Mesenchymal stem cell (in vitro differentiated cells and primary cell): ENCODE measurements at regions not wholly inside any gene's neighbourhood (a gene's known extent, or its start where the extent isn't known, plus 50 kb on each side); places are given as distances from the start of the nearest gene placed in this dataset.

Source experiments
- DNase-seq: peaks from one replicate; pipeline ENCODE4 v3.0.0-alpha.2; 2013
- H2AFZ ChIP-seq: one replicate; pipeline ENCODE4 v1.6.1; 2013; ENCODE audit warnings: low read depth, mild to moderate bottlenecking, control low read depth, inconsistent platforms, low read length, moderate library complexity
- H2AK5ac ChIP-seq: 2 replicates; pipeline ENCODE4 v1.6.1; 2013; ENCODE audit warnings: low read length, moderate library complexity, mild to moderate bottlenecking, inconsistent platforms; ENCODE audit not compliant: severe bottlenecking
- H2BK120ac ChIP-seq: one replicate; pipeline ENCODE4 v1.6.1; 2013; ENCODE audit warnings: low read depth, mild to moderate bottlenecking, inconsistent platforms, low read length, moderate library complexity
- H2BK12ac ChIP-seq, 2 experiments: one replicate each; pipeline ENCODE4 v1.6.1; 2013; ENCODE audit warnings: inconsistent platforms in 2 of 2, low read length in 2 of 2, mild to moderate bottlenecking in 2 of 2, moderate library complexity in 2 of 2, control low read depth in 1 of 2
- H2BK15ac ChIP-seq: one replicate; pipeline ENCODE4 v1.6.1; 2013; ENCODE audit warnings: mild to moderate bottlenecking, low read depth, inconsistent platforms; ENCODE audit not compliant: poor library complexity, severe bottlenecking
- H2BK5ac ChIP-seq: 2 replicates; pipeline ENCODE4 v1.6.1; 2013; ENCODE audit warnings: low read depth, mild to moderate bottlenecking, low read length, control low read depth, inconsistent platforms; ENCODE audit not compliant: poor library complexity, severe bottlenecking
- H3K14ac ChIP-seq, 2 experiments: one replicate each; pipeline ENCODE4 v1.6.1; 2013; ENCODE audit warnings: inconsistent platforms in 2 of 2, low read length in 2 of 2, control low read depth in 1 of 2, mild to moderate bottlenecking in 1 of 2, moderate library complexity in 1 of 2
- H3K18ac ChIP-seq, 2 experiments: one replicate each; pipeline ENCODE4 v1.6.1; 2013; ENCODE audit warnings: inconsistent platforms in 2 of 2, low read length in 2 of 2, control low read depth in 1 of 2, low read depth in 1 of 2, mild to moderate bottlenecking in 1 of 2
- H3K23ac ChIP-seq, 2 experiments: one replicate each; pipeline ENCODE4 v1.6.1; 2013; ENCODE audit warnings: inconsistent platforms in 2 of 2, low read length in 2 of 2, mild to moderate bottlenecking in 2 of 2, moderate library complexity in 2 of 2, control low read depth in 1 of 2
- H3K27ac ChIP-seq: 2 replicates; pipeline ENCODE4 v1.5.1; 2013; ENCODE audit warnings: mild to moderate bottlenecking, moderate library complexity, low read length, control low read depth, inconsistent platforms; ENCODE audit not compliant: poor library complexity, severe bottlenecking
- H3K27me3 ChIP-seq, 2 experiments: 2 replicates each; pipeline versions ENCODE4 v1.6.1 to v1.7.0; 2013; ENCODE audit warnings: low read length in 2 of 2, mild to moderate bottlenecking in 2 of 2, moderate library complexity in 2 of 2, control low read depth in 1 of 2, inconsistent platforms in 1 of 2; ENCODE audit not compliant: control insufficient read depth in 1 of 2, insufficient read depth in 1 of 2
- H3K36me3 ChIP-seq, 2 experiments: 2 replicates each; pipeline versions ENCODE4 v1.6.1 to v1.7.0; 2013; ENCODE audit warnings: low read length in 2 of 2, control low read depth in 1 of 2, inconsistent platforms in 1 of 2, low read depth in 1 of 2, mild to moderate bottlenecking in 1 of 2; ENCODE audit not compliant: insufficient read depth in 2 of 2, control insufficient read depth in 1 of 2
- H3K4ac ChIP-seq, 2 experiments: one replicate each; pipeline ENCODE4 v1.6.1; 2013; ENCODE audit warnings: inconsistent platforms in 2 of 2, low read length in 2 of 2, mild to moderate bottlenecking in 2 of 2, moderate library complexity in 2 of 2, control low read depth in 1 of 2, low read depth in 1 of 2
- H3K4me1 ChIP-seq: 2 replicates; pipeline ENCODE4 v1.6.1; 2013; ENCODE audit warnings: low read depth, low read length, control low read depth; ENCODE audit not compliant: control insufficient read depth, insufficient read depth
- H3K4me2 ChIP-seq: 2 replicates; pipeline ENCODE4 v1.6.1; 2013; ENCODE audit warnings: low read length, mild to moderate bottlenecking, inconsistent platforms; ENCODE audit not compliant: poor library complexity, severe bottlenecking
- H3K4me3 ChIP-seq, 2 experiments: 2 replicates each; pipeline versions ENCODE4 v1.5.1 to v1.7.0; 2013; ENCODE audit warnings: low read length in 2 of 2, mild to moderate bottlenecking in 2 of 2, control low read depth in 1 of 2, low read depth in 1 of 2; ENCODE audit not compliant: insufficient read depth in 1 of 2
- H3K79me1 ChIP-seq: replicated peaks from 2 replicates; pipeline ENCODE4 v1.6.1; 2013; ENCODE audit warnings: mild to moderate bottlenecking, control low read depth, low read length, inconsistent platforms; ENCODE audit not compliant: poor library complexity, severe bottlenecking
- H3K9ac ChIP-seq: 2 replicates; pipeline ENCODE4 v1.7.0; 2013; ENCODE audit warnings: mild to moderate bottlenecking, low read length, moderate library complexity
- H3K9me3 ChIP-seq: 2 replicates; pipeline ENCODE4 v1.7.0; 2013; ENCODE audit warnings: mild to moderate bottlenecking, low read length; ENCODE audit not compliant: control insufficient read depth
- H4K8ac ChIP-seq: one replicate; pipeline ENCODE4 v1.6.1; 2013; ENCODE audit warnings: inconsistent platforms, mild to moderate bottlenecking, low read length, moderate library complexity
- H4K91ac ChIP-seq: one replicate; pipeline ENCODE4 v1.6.1; 2013; ENCODE audit warnings: mild to moderate bottlenecking, low read length, inconsistent platforms
- WGBS: methylation state at CpG from one replicate; pipeline ENCODE4 v1.1.7; 2013; ENCODE audit warnings: mixed read lengths; 5-methylcytosine and 5-hydroxymethylcytosine counted together

DNA sequence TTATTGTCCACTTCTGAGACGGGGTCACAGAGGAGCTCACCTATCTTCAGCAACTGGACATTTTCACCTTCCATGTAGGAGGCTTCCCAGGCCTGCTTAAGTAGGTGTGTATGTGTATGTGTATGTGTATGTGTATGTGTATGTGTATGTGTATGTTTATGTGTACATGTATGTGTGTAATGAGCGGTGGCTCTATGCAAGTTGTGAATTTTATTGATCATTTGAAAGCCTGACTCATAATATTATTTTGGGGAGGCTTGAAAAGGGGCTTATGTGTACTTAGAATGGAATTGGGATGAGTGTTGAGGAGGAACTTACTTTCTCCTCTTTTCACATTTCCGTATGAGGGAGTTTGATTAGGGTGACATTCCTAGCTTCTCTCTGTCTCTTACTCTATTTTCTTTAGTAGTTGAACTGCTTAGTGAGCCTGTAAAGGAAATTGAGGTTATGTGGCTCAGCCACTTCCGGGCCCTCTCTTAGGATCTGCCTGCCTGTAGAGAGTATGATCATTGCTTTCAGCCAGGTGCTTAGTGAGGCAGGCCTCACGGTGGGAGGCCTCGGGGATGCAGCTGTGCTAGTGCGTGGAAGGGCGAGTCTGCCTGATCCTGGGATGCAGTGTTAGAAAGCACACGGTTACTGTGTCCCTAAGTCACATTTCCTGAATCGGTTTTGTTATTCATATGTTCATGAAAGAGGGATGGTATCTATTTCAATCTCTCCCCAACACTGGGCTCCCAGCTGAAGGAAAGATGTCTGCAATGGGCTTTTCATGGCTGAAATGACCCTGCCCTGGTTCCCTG lies 61.0 kb downstream of the IER5 start:
- Histone ChIP-seq H3K18ac (no peak overlapping the region), H3K4me1 (peaks cover 5% of the 10 kb centered on the region)
- no peak for DNase-seq

DNA sequence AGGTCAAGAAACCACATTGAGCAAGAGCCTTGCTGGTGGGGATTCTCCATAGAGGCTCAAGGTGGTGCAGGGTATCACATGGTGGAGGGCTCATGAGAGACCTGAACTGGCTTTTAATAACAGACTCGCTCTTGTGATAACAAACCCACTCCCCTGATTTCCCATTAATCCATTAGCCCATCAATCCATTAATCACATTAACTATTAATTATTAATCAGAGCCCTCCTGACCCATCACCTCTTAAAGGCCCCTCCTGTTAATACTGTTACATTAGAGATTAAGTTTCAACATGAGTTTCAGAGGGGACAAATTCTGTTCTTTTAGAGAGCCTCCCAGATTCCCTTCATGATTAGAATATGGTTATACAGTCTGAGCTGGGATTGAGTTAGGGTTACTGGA lies 61.8 kb downstream of the IER5 start:
- Histone ChIP-seq H3K4me2 (no peak overlapping the region), H3K18ac (no peak overlapping the region), H2BK15ac (no peak overlapping the region), H4K91ac (no peak overlapping the region), H3K9me3 (peaks cover 5% of the 10 kb centered on the region), H3K36me3 (no peaks in the 10 kb centered on the region), H3K27me3 (no peaks in the 10 kb centered on the region), H2BK12ac (no peak overlapping the region), H3K14ac (no peak overlapping the region), H2AK5ac (no peak overlapping the region), H3K79me1 (no peaks in the 10 kb centered on the region), H3K9ac (no peak overlapping the region), H2AFZ (no peak overlapping the region), H4K8ac (no peak overlapping the region), H3K23ac (no peak overlapping the region), H3K4ac (no peak overlapping the region), H2BK5ac (no peak overlapping the region), H3K27ac (no peak overlapping the region), H2BK120ac (no peak overlapping the region), H3K4me1 (peaks cover 5% of the 10 kb centered on the region), H3K4me3 (no peak overlapping the region)
- WGBS = 85% methylated on average over 1 of the region's 1 CpG
- no peak for DNase-seq

More for the DNA sequence above, 61.0 kb downstream of the IER5 start:
- Histone ChIP-seq H3K4me2 (no peak overlapping the region), H3K4me3 (no peak overlapping the region), H3K79me1 (no peaks in the 10 kb centered on the region), H3K4ac (no peak overlapping the region), H2BK5ac (no peak overlapping the region), H4K91ac (no peak overlapping the region), H3K27me3 (no peaks in the 10 kb centered on the region), H3K9me3 (peaks cover 5% of the 10 kb centered on the region), H2BK120ac (no peak overlapping the region), H2BK15ac (no peak overlapping the region), H3K23ac (no peak overlapping the region), H3K36me3 (no peaks in the 10 kb centered on the region), H2AFZ (no peak overlapping the region), H3K9ac (no peak overlapping the region), H3K14ac (no peak overlapping the region), H4K8ac (no peak overlapping the region), H2BK12ac (no peak overlapping the region), H2AK5ac (no peak overlapping the region), H3K27ac (no peak overlapping the region)
- 88% methylated on average over 7 of the region's 10 CpGs for whole genome bisulfite sequencing

DNA sequence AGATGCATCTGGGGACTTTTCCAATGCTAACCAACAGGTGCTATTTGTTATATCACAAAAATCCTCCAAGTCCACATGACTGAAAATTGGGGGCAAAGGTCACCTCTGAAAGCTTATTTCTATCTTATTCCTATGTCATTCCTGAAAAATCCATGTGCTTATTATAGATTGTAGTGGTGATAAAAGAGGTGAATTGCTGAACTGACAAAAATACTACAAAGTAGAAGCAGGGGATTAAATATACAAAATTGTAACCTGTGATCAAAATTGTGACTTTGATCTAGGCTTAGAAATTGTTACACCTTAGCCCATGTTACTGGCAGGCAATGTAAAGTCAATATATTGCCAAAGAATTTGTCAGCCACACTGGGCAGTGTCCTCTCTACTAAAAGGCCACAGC lies 62.3 kb downstream of the IER5 start:
- Histone ChIP-seq H2BK5ac (no peak overlapping the region), H2BK12ac (no peak overlapping the region), H3K27ac (no peak overlapping the region)

DNA sequence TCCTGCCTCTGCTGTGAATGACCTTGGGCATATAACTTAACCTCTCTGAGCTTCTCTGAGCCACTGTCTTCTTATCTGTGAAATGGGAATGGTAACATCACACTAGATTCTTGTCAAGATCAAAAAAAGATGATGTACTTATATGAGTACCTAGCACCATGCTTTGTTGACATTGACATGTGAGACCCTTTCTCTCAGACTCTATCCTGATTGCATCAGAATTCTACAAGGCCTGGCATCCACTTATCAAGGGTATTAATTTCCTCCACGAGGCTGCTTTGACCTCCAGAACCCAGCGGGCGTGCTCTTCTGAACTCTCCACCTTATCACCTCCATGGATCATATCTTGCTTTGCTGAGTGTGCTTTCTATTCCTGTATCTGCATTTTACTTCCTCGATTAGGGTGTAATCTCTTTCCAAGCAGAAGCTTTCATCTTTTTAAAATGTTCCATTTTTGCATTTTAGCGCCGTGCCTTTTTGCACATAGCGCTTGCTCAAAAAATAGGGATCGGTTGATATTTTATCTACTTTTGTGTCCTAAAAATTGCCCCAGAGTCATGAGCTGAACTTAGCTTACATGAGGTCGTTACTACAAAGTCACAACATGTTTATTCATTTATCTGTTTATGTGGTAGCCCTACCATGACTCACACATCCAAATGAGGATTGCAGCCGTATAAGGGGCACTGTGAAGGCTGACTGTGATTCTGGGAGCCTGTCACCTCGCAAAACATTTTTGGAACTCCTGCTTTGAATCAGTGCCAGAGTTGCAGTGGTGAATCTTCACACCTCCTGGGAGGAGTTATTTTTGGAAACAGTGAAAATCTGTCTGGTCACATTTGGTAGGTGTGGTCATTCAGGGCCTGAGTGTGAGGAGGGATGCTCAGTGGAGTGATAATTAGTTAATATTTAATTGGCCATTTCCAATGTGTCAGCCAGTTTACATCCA lies 63.2 kb downstream of the IER5 start:
- Histone ChIP-seq H3K14ac (no peak overlapping the region), H3K23ac (no peak overlapping the region), H4K91ac (no peak overlapping the region), H3K9ac (peak overlapping the region; percentile 77), H3K36me3 (no peaks in the 10 kb centered on the region), H2AK5ac (no peak overlapping the region), H2BK15ac (no peak overlapping the region), H3K4ac (no peak overlapping the region), H3K9me3 (no peaks in the 10 kb centered on the region), H2BK12ac (no peak overlapping the region), H3K4me3 (no peak overlapping the region), H2BK120ac (no peak overlapping the region), H3K4me1 (peaks cover 5% of the 10 kb centered on the region), H3K79me1 (no peaks in the 10 kb centered on the region), H2AFZ (no peak overlapping the region), H2BK5ac (no peak overlapping the region), H3K27ac (no peak overlapping the region), H4K8ac (no peak overlapping the region), H3K18ac (no peak overlapping the region), H3K27me3 (no peaks in the 10 kb centered on the region), H3K4me2 (no peak overlapping the region)
- 67% methylated on average over 10 of the region's 11 CpGs for WGBS
- peak; percentile 75 for DNase-seq

More for the DNA sequence above, 62.3 kb downstream of the IER5 start:
- no peak overlapping the region for H3K4me2 ChIP-seq
- H4K91ac ChIP-seq = no peak overlapping the region
- no peak overlapping the region for H2AK5ac ChIP-seq
- no peak overlapping the region for H2BK120ac ChIP-seq
- no peak overlapping the region for H3K4ac ChIP-seq
- H3K23ac ChIP-seq = no peak overlapping the region
- H2BK15ac ChIP-seq = no peak overlapping the region
- no peak overlapping the region for H3K9ac ChIP-seq
- no peaks in the 10 kb centered on the region for H3K79me1 ChIP-seq
- H4K8ac ChIP-seq = no peak overlapping the region
- no peak overlapping the region for H3K18ac ChIP-seq
- H3K9me3 ChIP-seq = peaks cover 5% of the 10 kb centered on the region
- no peak for DNase-seq
- H3K27me3 ChIP-seq = no peaks in the 10 kb centered on the region
- peaks cover 5% of the 10 kb centered on the region for H3K4me1 ChIP-seq
- H3K14ac ChIP-seq = no peak overlapping the region
- H3K36me3 ChIP-seq = no peaks in the 10 kb centered on the region
- H3K4me3 ChIP-seq = no peak overlapping the region
- no peak overlapping the region for H2AFZ ChIP-seq
